ENCODE measurements at regions not wholly inside any gene's neighbourhood (a gene's known extent, or its start where the extent isn't known, plus 50 kb on each side); places are given as distances from the start of the nearest gene placed in this dataset.

- no peak for DNase-seq (ENCODE audit: low read depth)
- no peak overlapping the region for H3K4me3 ChIP-seq (ENCODE audit: low read depth, low read length)
- no peak for TF ChIP-seq CTCF (IDR thresholded peaks at IDR 0.05; ENCODE audit: insufficient read depth, low read depth, low read length, missing control alignments)
Observed at GRCh38 chr21:39051588-39051949, 131.7 kb downstream of the PSMG1 start.

DNA sequence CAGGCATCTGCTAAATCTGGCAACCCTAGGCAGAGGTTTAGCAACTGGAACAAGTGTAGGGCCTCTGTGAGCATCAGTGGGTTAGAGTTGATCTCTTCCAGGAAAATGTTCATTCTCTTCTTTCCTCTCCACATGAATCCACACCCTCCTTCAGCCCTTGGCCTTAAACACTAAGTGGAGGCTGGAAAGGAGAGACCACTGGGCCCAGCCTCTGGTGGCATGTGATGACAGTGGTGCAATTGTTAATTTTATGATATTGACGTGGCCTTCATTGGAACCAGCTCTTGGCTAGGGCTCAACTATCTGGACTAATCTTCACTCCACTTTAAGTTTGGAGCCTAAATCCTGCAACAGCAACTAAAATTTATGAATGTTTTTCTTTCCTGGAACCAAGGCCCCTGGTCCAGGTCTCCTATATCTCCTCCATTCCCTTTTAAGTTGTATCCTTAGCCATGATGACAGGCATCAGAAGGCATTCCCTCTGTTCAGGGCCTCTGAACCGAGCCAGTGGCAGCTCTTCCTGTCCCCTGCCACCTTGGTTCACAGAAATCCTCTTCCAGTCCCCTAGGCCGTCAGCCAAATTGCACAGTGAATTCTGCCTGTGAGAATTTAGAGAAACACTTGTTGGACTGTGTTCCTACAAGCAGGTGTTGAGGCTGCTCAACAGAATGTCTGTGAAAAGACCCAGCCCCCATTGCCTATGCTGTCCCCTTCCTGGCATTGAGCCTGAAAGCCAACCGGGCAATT is 132.2 kb downstream of the PSMG1 start:
- no peak for TF ChIP-seq CTCF (IDR thresholded peaks at IDR 0.05; ENCODE audit: insufficient read depth, low read depth, low read length, missing control alignments)
- no peak for DNase-seq (ENCODE audit: low read depth)

GRCh38 chr21:39048574-39048973 is 134.7 kb downstream of the PSMG1 start:
- H3K4me3 ChIP-seq (ENCODE audit: low read depth, low read length) = no peak overlapping the region
- DNase-seq (ENCODE audit: low read depth) = no peak
- no peak for TF ChIP-seq CTCF (IDR thresholded peaks at IDR 0.05; ENCODE audit: insufficient read depth, low read depth, low read length, missing control alignments)

More for the DNA sequence above, 132.2 kb downstream of the PSMG1 start:
- H3K4me3 ChIP-seq (ENCODE audit: low read depth, low read length) = no peak overlapping the region

GRCh38 chr21:39048064-39048463 is 135.2 kb downstream of the PSMG1 start:
- no peak for DNase-seq (ENCODE audit: low read depth)
- no peak for TF ChIP-seq CTCF (IDR thresholded peaks at IDR 0.05; ENCODE audit: insufficient read depth, low read depth, low read length, missing control alignments)
- H3K4me3 ChIP-seq (ENCODE audit: low read depth, low read length) = no peak overlapping the region

DNA sequence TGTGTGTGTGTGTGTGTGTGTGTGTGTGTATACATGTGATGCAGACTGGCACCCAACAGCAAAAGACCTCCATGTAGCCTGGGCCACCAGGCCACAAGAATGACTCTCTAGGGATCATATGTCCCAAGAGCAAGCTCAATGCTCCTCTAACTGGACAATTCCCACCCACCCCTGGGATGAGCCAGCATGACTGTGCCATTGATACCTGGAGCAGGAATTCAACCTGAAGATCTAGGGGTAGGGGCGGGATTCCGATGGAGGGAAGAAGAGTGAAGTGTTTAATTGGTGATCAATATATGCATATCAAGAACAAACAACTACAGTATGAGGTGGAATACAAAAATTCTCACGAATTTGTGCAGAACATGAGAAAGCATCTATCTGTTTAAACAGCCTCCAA is 136.2 kb downstream of the PSMG1 start:
- no peak for TF ChIP-seq CTCF (IDR thresholded peaks at IDR 0.05; ENCODE audit: insufficient read depth, low read depth, low read length, missing control alignments)
- no peak overlapping the region for H3K4me3 ChIP-seq (ENCODE audit: low read depth, low read length)
- no peak for DNase-seq (ENCODE audit: low read depth)

DNA sequence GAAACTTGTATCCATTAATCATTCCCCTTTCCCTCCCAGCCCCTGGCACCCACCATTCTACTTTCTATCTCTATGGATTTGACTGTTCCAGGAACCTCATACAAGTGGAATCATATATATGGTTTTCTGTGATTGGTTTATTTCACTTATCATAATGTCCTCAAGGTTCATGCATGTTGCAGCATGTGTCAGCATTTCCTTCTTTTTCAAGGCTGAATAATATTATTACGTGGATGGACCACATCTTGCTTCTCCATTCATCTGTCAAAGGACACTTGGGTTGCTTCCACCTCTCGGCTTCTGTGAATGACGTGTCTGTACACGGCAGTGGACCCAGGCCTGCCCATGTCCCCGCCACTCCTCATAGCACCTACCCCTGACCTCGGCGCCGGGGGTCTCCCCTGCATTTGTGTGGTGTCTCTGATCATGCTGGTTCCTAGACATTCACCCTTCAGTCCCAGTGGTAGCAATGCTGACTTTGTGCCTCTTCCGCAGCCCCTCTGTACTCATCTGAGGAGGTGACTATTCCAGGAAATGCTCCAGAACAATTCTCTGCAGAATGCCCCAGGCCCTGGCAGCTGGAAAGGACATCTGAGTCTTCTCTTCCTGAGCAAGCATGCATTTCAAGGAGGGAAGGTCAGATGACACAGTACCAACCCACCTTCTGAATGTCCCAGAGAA is 136.9 kb downstream of the PSMG1 start:
- TF ChIP-seq CTCF (IDR thresholded peaks at IDR 0.05; ENCODE audit: insufficient read depth, low read depth, low read length, missing control alignments) = no peak
- no peak for DNase-seq (ENCODE audit: low read depth)

More for the DNA sequence above, 136.9 kb downstream of the PSMG1 start:
- H3K4me3 ChIP-seq (ENCODE audit: low read depth, low read length) = no peak overlapping the region

All from GM12865 (cell line).